WTC11 (cell line): ENCODE measurements at regions not wholly inside any gene's neighbourhood (a gene's known extent, or its start where the extent isn't known, plus 50 kb on each side); places are given as distances from the start of the nearest gene placed in this dataset.

Source experiments
- ATAC-seq: fragments of 200-7000 bp; cut with Tn5 transposase; 2 replicates; pipeline ENCODE4 v1.10.0; 2021; ENCODE audit warnings: mild to moderate bottlenecking, moderate library complexity
- CTCF ChIA-PET: fragments of 300-600 bp; sonication (Branson Sonifier 250); formaldehyde crosslinking; loops from one replicate; lab custom pipeline; 2021; ENCODE audit warnings: antibody characterized with exemption; lab: Charles Lee
- POLR2A ChIA-PET: fragments of 350-600 bp; sonication (Branson Sonifier 250); formaldehyde crosslinking; loops from one replicate; lab custom pipeline; 2021; ENCODE audit warnings: antibody characterized with exemption; lab: Charles Lee
- DNase-seq: peaks from one replicate; pipeline ENCODE4 v3.0.0; 2021; ENCODE audit warnings: low spot score
- H3K27ac Mint-ChIP-seq: 2 replicates; pipeline ENCODE4 v1.8.0; 2021; ENCODE audit warnings: mixed read lengths
- H3K27me3 Mint-ChIP-seq: 2 replicates; pipeline ENCODE4 v1.8.0; 2021; ENCODE audit warnings: low read depth, mild to moderate bottlenecking, moderate library complexity, mixed read lengths
- H3K36me3 Mint-ChIP-seq: 2 replicates; pipeline ENCODE4 v1.8.0; 2021; ENCODE audit warnings: mixed read lengths
- H3K4me1 Mint-ChIP-seq: 2 replicates; pipeline ENCODE4 v1.8.0; 2022; ENCODE audit warnings: mixed read lengths
- H3K4me3 Mint-ChIP-seq: 2 replicates; pipeline ENCODE4 v1.8.0; 2021; ENCODE audit warnings: mild to moderate bottlenecking, moderate library complexity, mixed read lengths
- H3K9me3 Mint-ChIP-seq: 2 replicates; pipeline ENCODE4 v1.8.0; 2021; ENCODE audit warnings: mixed read lengths
- CREM ChIP-seq: sonication (generic); formaldehyde crosslinking; IDR thresholded peaks from 2 replicates; pipeline ENCODE4 v1.8.1; 2022; ENCODE audit warnings: mild to moderate bottlenecking, missing genetic modification reagents, moderate library complexity
- EMX1 ChIP-seq: fragments of 250-450 bp; sonication (Bioruptor Pico); IDR thresholded peaks from 2 replicates; pipeline ENCODE4 v1.8.0; 2021; ENCODE audit warnings: mild to moderate bottlenecking
- ESRRA ChIP-seq: sonication (generic); formaldehyde crosslinking; IDR thresholded peaks from 2 replicates; pipeline ENCODE4 v1.8.1; 2022; ENCODE audit warnings: mild to moderate bottlenecking, missing genetic modification reagents, borderline replicate concordance
- IRF2 ChIP-seq: sonication (generic); formaldehyde crosslinking; IDR thresholded peaks from 2 replicates; pipeline ENCODE4 v1.8.0; 2022; ENCODE audit warnings: low read depth, missing genetic modification reagents, borderline replicate concordance
- NFATC4 ChIP-seq: fragments of 250-450 bp; sonication (Bioruptor Pico); IDR thresholded peaks from 2 replicates; pipeline ENCODE4 v1.9.0; 2021; ENCODE audit warnings: mild to moderate bottlenecking
- NR1H2 ChIP-seq: sonication (generic); formaldehyde crosslinking; IDR thresholded peaks from 2 replicates; pipeline ENCODE4 v1.9.0; 2021; ENCODE audit warnings: mild to moderate bottlenecking, moderate library complexity, missing genetic modification reagents
- TCF7 ChIP-seq: sonication (generic); formaldehyde crosslinking; IDR thresholded peaks from 2 replicates; pipeline ENCODE4 v1.8.0; 2022; ENCODE audit warnings: mild to moderate bottlenecking, low read depth, missing genetic modification reagents, moderate library complexity
- ZNF396 ChIP-seq: fragments of 250-450 bp; sonication (Bioruptor Pico); IDR thresholded peaks from 2 replicates; pipeline ENCODE4 v1.8.0; 2021; ENCODE audit warnings: mild to moderate bottlenecking, moderate library complexity, borderline replicate concordance
- ZNF416 ChIP-seq: fragments of 250-450 bp; sonication (Bioruptor Pico); IDR thresholded peaks from 2 replicates; pipeline ENCODE4 v1.9.0; 2021; ENCODE audit warnings: mild to moderate bottlenecking, inconsistent platforms
- TF ChIP-seq, protein P1 (sequence below): fragments of 250-450 bp; sonication (Bioruptor Pico); IDR thresholded peaks from 2 replicates; pipeline ENCODE4 v1.9.0; 2021; ENCODE audit warnings: moderate library complexity, mild to moderate bottlenecking, inconsistent platforms, borderline replicate concordance
- TF ChIP-seq, protein P2 (sequence below): sonication (generic); formaldehyde crosslinking; IDR thresholded peaks from 2 replicates; pipeline ENCODE4 v1.8.0; 2023; ENCODE audit warnings: missing genetic modification reagents, mild to moderate bottlenecking, borderline replicate concordance
- TF ChIP-seq, protein P3 (sequence below): sonication (generic); formaldehyde crosslinking; IDR thresholded peaks from 2 replicates; pipeline ENCODE4 v1.8.1; 2022; ENCODE audit warnings: mild to moderate bottlenecking, missing genetic modification reagents, moderate library complexity, borderline replicate concordance
- TF ChIP-seq, protein P4 (sequence below): fragments of 250-450 bp; sonication (Bioruptor Pico); IDR thresholded peaks from 2 replicates; pipeline ENCODE4 v1.9.0; 2021; ENCODE audit warnings: mild to moderate bottlenecking, borderline replicate concordance
- TF ChIP-seq, protein P5 (sequence below): sonication (generic); formaldehyde crosslinking; IDR thresholded peaks from 2 replicates; pipeline ENCODE4 v1.8.1; 2023; ENCODE audit warnings: mild to moderate bottlenecking, missing genetic modification reagents

DNA sequence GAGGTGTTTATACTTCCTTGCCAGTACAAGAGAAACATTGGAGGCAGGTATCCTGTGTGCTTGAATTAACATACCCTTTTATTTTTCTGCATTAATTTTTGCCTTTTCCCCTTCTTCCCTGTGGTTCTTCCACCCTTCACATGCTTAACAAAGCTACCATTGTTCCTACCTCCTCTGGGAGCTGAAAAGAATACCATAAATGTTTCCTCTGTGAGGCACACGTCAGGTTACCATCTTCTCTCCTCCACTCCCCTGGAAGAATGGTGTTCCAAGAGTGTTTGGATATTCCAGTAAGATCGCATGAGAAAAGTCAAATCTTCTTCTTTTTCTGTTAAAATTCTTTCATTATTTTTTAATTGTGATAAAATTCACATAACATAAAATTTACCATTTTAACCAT lies 74.6 kb upstream of the MARK1 start:
- TF ChIP-seq IRF2 (CRISPR knock-in tag) (no peak), ESRRA (CRISPR knock-in tag) (no peak), ZNF396 (no peak), EMX1 (CRISPR knock-in tag) (no peak), CREM (CRISPR knock-in tag) (no peak), TCF7 (CRISPR knock-in tag) (no peak), NFATC4 (CRISPR knock-in tag) (no peak), NR1H2 (CRISPR knock-in tag) (no peak), ZNF416 (CRISPR knock-in tag) (no peak)
- TF ChIP-seq, protein P1, sequence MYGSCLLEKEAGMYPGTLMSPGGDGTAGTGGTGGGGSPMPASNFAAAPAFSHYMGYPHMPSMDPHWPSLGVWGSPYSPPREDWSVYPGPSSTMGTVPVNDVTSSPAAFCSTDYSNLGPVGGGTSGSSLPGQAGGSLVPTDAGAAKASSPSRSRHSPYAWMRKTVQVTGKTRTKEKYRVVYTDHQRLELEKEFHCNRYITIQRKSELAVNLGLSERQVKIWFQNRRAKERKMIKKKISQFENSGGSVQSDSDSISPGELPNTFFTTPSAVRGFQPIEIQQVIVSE (CRISPR knock-in tag) = no peak
- TF ChIP-seq, protein P2, sequence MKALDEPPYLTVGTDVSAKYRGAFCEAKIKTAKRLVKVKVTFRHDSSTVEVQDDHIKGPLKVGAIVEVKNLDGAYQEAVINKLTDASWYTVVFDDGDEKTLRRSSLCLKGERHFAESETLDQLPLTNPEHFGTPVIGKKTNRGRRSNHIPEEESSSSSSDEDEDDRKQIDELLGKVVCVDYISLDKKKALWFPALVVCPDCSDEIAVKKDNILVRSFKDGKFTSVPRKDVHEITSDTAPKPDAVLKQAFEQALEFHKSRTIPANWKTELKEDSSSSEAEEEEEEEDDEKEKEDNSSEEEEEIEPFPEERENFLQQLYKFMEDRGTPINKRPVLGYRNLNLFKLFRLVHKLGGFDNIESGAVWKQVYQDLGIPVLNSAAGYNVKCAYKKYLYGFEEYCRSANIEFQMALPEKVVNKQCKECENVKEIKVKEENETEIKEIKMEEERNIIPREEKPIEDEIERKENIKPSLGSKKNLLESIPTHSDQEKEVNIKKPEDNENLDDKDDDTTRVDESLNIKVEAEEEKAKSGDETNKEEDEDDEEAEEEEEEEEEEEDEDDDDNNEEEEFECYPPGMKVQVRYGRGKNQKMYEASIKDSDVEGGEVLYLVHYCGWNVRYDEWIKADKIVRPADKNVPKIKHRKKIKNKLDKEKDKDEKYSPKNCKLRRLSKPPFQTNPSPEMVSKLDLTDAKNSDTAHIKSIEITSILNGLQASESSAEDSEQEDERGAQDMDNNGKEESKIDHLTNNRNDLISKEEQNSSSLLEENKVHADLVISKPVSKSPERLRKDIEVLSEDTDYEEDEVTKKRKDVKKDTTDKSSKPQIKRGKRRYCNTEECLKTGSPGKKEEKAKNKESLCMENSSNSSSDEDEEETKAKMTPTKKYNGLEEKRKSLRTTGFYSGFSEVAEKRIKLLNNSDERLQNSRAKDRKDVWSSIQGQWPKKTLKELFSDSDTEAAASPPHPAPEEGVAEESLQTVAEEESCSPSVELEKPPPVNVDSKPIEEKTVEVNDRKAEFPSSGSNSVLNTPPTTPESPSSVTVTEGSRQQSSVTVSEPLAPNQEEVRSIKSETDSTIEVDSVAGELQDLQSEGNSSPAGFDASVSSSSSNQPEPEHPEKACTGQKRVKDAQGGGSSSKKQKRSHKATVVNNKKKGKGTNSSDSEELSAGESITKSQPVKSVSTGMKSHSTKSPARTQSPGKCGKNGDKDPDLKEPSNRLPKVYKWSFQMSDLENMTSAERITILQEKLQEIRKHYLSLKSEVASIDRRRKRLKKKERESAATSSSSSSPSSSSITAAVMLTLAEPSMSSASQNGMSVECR = no peak
- TF ChIP-seq, protein P3, sequence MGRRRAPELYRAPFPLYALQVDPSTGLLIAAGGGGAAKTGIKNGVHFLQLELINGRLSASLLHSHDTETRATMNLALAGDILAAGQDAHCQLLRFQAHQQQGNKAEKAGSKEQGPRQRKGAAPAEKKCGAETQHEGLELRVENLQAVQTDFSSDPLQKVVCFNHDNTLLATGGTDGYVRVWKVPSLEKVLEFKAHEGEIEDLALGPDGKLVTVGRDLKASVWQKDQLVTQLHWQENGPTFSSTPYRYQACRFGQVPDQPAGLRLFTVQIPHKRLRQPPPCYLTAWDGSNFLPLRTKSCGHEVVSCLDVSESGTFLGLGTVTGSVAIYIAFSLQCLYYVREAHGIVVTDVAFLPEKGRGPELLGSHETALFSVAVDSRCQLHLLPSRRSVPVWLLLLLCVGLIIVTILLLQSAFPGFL (CRISPR knock-in tag) = no peak
- TF ChIP-seq, protein P4, sequence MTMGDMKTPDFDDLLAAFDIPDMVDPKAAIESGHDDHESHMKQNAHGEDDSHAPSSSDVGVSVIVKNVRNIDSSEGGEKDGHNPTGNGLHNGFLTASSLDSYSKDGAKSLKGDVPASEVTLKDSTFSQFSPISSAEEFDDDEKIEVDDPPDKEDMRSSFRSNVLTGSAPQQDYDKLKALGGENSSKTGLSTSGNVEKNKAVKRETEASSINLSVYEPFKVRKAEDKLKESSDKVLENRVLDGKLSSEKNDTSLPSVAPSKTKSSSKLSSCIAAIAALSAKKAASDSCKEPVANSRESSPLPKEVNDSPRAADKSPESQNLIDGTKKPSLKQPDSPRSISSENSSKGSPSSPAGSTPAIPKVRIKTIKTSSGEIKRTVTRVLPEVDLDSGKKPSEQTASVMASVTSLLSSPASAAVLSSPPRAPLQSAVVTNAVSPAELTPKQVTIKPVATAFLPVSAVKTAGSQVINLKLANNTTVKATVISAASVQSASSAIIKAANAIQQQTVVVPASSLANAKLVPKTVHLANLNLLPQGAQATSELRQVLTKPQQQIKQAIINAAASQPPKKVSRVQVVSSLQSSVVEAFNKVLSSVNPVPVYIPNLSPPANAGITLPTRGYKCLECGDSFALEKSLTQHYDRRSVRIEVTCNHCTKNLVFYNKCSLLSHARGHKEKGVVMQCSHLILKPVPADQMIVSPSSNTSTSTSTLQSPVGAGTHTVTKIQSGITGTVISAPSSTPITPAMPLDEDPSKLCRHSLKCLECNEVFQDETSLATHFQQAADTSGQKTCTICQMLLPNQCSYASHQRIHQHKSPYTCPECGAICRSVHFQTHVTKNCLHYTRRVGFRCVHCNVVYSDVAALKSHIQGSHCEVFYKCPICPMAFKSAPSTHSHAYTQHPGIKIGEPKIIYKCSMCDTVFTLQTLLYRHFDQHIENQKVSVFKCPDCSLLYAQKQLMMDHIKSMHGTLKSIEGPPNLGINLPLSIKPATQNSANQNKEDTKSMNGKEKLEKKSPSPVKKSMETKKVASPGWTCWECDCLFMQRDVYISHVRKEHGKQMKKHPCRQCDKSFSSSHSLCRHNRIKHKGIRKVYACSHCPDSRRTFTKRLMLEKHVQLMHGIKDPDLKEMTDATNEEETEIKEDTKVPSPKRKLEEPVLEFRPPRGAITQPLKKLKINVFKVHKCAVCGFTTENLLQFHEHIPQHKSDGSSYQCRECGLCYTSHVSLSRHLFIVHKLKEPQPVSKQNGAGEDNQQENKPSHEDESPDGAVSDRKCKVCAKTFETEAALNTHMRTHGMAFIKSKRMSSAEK (CRISPR knock-in tag) = no peak
- TF ChIP-seq, protein P5, sequence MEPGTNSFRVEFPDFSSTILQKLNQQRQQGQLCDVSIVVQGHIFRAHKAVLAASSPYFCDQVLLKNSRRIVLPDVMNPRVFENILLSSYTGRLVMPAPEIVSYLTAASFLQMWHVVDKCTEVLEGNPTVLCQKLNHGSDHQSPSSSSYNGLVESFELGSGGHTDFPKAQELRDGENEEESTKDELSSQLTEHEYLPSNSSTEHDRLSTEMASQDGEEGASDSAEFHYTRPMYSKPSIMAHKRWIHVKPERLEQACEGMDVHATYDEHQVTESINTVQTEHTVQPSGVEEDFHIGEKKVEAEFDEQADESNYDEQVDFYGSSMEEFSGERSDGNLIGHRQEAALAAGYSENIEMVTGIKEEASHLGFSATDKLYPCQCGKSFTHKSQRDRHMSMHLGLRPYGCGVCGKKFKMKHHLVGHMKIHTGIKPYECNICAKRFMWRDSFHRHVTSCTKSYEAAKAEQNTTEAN (CRISPR knock-in tag) = no peak
- Mint-ChIP-seq H3K27me3 (no peaks in the 10 kb centered on the region; the same call in 1 of the 2 replicates), H3K9me3 (peaks cover 6% of the 10 kb centered on the region; the same call in 1 of the 2 replicates), H3K4me3 (no peak overlapping the region), H3K4me1 (peaks cover 17% of the 10 kb centered on the region), H3K27ac (no peak overlapping the region), H3K36me3 (no peaks in the 10 kb centered on the region)
- DNase-seq (no peak), ATAC-seq (no peak)
- POLR2A ChIA-PET = interaction anchor here (0.7 kb wide), 1 partner anchor 8 kb away, joined by 3 read pairs; no protein-coding TSS in a partner anchor
- CTCF ChIA-PET = no interaction called here
